MM.1S (cell line): ENCODE measurements at regions not wholly inside any gene's neighbourhood (a gene's known extent, or its start where the extent isn't known, plus 50 kb on each side); places are given as distances from the start of the nearest gene placed in this dataset.

Experiments used
- DNase-seq: peaks from one replicate; pipeline ENCODE4 v3.0.0-alpha.2; 2015
- H2AFZ ChIP-seq: fragments of 300-600 bp; sonication (generic); 2 replicates; pipeline ENCODE4 v1.6.0; 2016; ENCODE audit warnings: antibody characterized with exemption, low read length
- H3F3A ChIP-seq: fragments of 300-600 bp; sonication (generic); 2 replicates; pipeline ENCODE4 v1.6.1; 2016; ENCODE audit warnings: mild to moderate bottlenecking, antibody characterized with exemption, low read length, moderate library complexity, mixed read lengths; ENCODE audit not compliant: insufficient read depth
- H3K27ac ChIP-seq: fragments of 300-600 bp; sonication (generic); 2 replicates; pipeline ENCODE4 v1.5.1; 2016; ENCODE audit warnings: mild to moderate bottlenecking, low read length
- H3K27me3 ChIP-seq: fragments of 300-600 bp; sonication (generic); replicated peaks from 2 replicates; pipeline ENCODE4 v1.6.0; 2016; ENCODE audit warnings: low read length; ENCODE audit not compliant: insufficient read depth
- H3K36me3 ChIP-seq: fragments of 300-600 bp; sonication (generic); replicated peaks from 2 replicates; pipeline ENCODE4 v1.6.1; 2016; ENCODE audit warnings: mild to moderate bottlenecking, low read length, mixed read lengths; ENCODE audit not compliant: insufficient read depth
- H3K4me1 ChIP-seq: fragments of 300-600 bp; sonication (generic); 2 replicates; pipeline ENCODE4 v1.6.1; 2016; ENCODE audit warnings: low read length, mixed read lengths
- H3K4me2 ChIP-seq: fragments of 300-600 bp; sonication (generic); 2 replicates; pipeline ENCODE4 v1.6.0; 2016; ENCODE audit warnings: low read depth, low read length
- H3K4me3 ChIP-seq: fragments of 300-600 bp; sonication (generic); 2 replicates; pipeline ENCODE4 v1.5.1; 2016; ENCODE audit warnings: low read length, mixed read lengths
- H3K79me2 ChIP-seq: fragments of 300-600 bp; sonication (generic); 2 replicates; pipeline ENCODE4 v1.6.1; 2016; ENCODE audit warnings: mixed run types, low read length, mixed read lengths
- H3K9ac ChIP-seq: fragments of 300-600 bp; sonication (generic); 2 replicates; pipeline ENCODE4 v1.6.1; 2016; ENCODE audit warnings: low read length, mixed read lengths
- H3K9me2 ChIP-seq: fragments of 300-600 bp; sonication (generic); replicated peaks from 2 replicates; pipeline ENCODE4 v1.6.1; 2016; ENCODE audit warnings: mild to moderate bottlenecking, low read length, mixed read lengths; ENCODE audit not compliant: insufficient read depth
- H3K9me3 ChIP-seq: fragments of 300-600 bp; sonication (generic); replicated peaks from 2 replicates; pipeline ENCODE4 v1.6.1; 2016; ENCODE audit warnings: mild to moderate bottlenecking, low read length, mixed read lengths; ENCODE audit not compliant: insufficient read depth
- H4K20me1 ChIP-seq: fragments of 300-600 bp; sonication (generic); 2 replicates; pipeline ENCODE4 v1.6.1; 2016; ENCODE audit warnings: mild to moderate bottlenecking, low read length, moderate library complexity, mixed read lengths; ENCODE audit not compliant: insufficient read depth
- CTCF ChIP-seq: fragments of 300-600 bp; sonication (generic); IDR thresholded peaks from 2 replicates; pipeline ENCODE4 v1.5.1; 2016; ENCODE audit warnings: antibody characterized with exemption, low read length, mixed read lengths
- EZH2 ChIP-seq: fragments of 300-600 bp; sonication (generic); optimal IDR thresholded peaks from 2 replicates; pipeline ENCODE3; 2017; ENCODE audit warnings: low read depth, mild to moderate bottlenecking, antibody characterized with exemption, low read length, mixed read lengths
- EZH2phosphoT487 ChIP-seq: fragments of 300-600 bp; sonication (generic); IDR thresholded peaks from 2 replicates; pipeline ENCODE4 v1.6.1; 2018; ENCODE audit warnings: antibody characterized with exemption, low read length

- H3F3A ChIP-seq: no peaks in the 10 kb centered on the region
- no peak overlapping the region for H3K4me2 ChIP-seq
- no peaks in the 10 kb centered on the region for H3K79me2 ChIP-seq
- no peak for DNase-seq
- H3K4me1 ChIP-seq: no peaks in the 10 kb centered on the region
- H2AFZ ChIP-seq: no peak overlapping the region
- TF ChIP-seq CTCF: no peak
- TF ChIP-seq EZH2: no peak
- no peak for TF ChIP-seq EZH2phosphoT487
- H3K9ac ChIP-seq: no peak overlapping the region
- no peaks in the 10 kb centered on the region for H3K36me3 ChIP-seq
- no peaks in the 10 kb centered on the region for H4K20me1 ChIP-seq
- H3K9me3 ChIP-seq: no peaks in the 10 kb centered on the region
- no peaks in the 10 kb centered on the region for H3K9me2 ChIP-seq
- H3K27me3 ChIP-seq: no peaks in the 10 kb centered on the region
- H3K4me3 ChIP-seq: no peak overlapping the region
- H3K27ac ChIP-seq: no peak overlapping the region
Measured at GRCh38 chr9:23962101-23962500, 136.1 kb upstream of the ELAVL2 start.

- no peak for DNase-seq
- Histone ChIP-seq H3K4me1 (no peaks in the 10 kb centered on the region), H3K27me3 (no peaks in the 10 kb centered on the region), H3K79me2 (no peaks in the 10 kb centered on the region), H3K27ac (no peak overlapping the region), H3K4me2 (no peak overlapping the region), H3F3A (no peaks in the 10 kb centered on the region), H3K36me3 (no peaks in the 10 kb centered on the region), H3K9ac (no peak overlapping the region), H3K9me2 (no peaks in the 10 kb centered on the region), H3K9me3 (no peaks in the 10 kb centered on the region), H3K4me3 (no peak overlapping the region), H2AFZ (no peak overlapping the region), H4K20me1 (no peaks in the 10 kb centered on the region)
- TF ChIP-seq EZH2phosphoT487 (no peak), EZH2 (no peak), CTCF (no peak)
Measured at GRCh38 chr9:23945897-23946296, 119.9 kb upstream of the ELAVL2 start.

GRCh38 chr9:23941051-23941450, 115.0 kb upstream of the ELAVL2 start:
- H3K36me3 ChIP-seq: no peaks in the 10 kb centered on the region
- no peak overlapping the region for H3K4me3 ChIP-seq
- TF ChIP-seq EZH2phosphoT487 (no peak), CTCF (no peak), EZH2 (no peak)
- no peak overlapping the region for H3K27ac ChIP-seq
- H4K20me1 ChIP-seq: no peaks in the 10 kb centered on the region
- no peak overlapping the region for H3K4me2 ChIP-seq
- H3K4me1 ChIP-seq: no peaks in the 10 kb centered on the region
- no peaks in the 10 kb centered on the region for H3K9me3 ChIP-seq
- DNase-seq: no peak
- no peaks in the 10 kb centered on the region for H3K27me3 ChIP-seq
- H3F3A ChIP-seq: no peaks in the 10 kb centered on the region
- H2AFZ ChIP-seq: no peak overlapping the region
- H3K9me2 ChIP-seq: no peaks in the 10 kb centered on the region
- no peak overlapping the region for H3K9ac ChIP-seq
- no peaks in the 10 kb centered on the region for H3K79me2 ChIP-seq

GRCh38 chr9:23938908-23939307, 112.9 kb upstream of the ELAVL2 start:
- Histone ChIP-seq H3K4me1 (no peaks in the 10 kb centered on the region), H3K27ac (no peak overlapping the region), H3K79me2 (no peaks in the 10 kb centered on the region), H2AFZ (no peak overlapping the region), H3F3A (no peaks in the 10 kb centered on the region), H3K9me3 (no peaks in the 10 kb centered on the region), H3K36me3 (no peaks in the 10 kb centered on the region), H3K9me2 (no peaks in the 10 kb centered on the region), H3K4me3 (no peak overlapping the region), H3K9ac (no peak overlapping the region), H3K4me2 (no peak overlapping the region), H4K20me1 (no peaks in the 10 kb centered on the region), H3K27me3 (no peaks in the 10 kb centered on the region)
- no peak for DNase-seq
- TF ChIP-seq EZH2: no peak
- TF ChIP-seq EZH2phosphoT487: no peak
- no peak for TF ChIP-seq CTCF
